Esophagus squamous epithelium (tissue), 5 donors: ENCODE measurements at regions not wholly inside any gene's neighbourhood (a gene's known extent, or its start where the extent isn't known, plus 50 kb on each side); places are given as distances from the start of the nearest gene placed in this dataset.

ENCODE experiments used
- DNase-seq: peaks from one replicate; lab custom pipeline; 2025; lab: John Stamatoyannopoulos, UW
- H3K27ac ChIP-seq, 4 donors: fragments of 200-600 bp; sonication (generic); one replicate each; pipeline ENCODE4 v1.5.1; 2016 to 2019; ENCODE audit warnings: mild to moderate bottlenecking in 1 of 4
- H3K27me3 ChIP-seq, 4 donors: fragments of 200-600 bp; sonication (generic); 1 replicate in 3 of 4; 2 replicates in 1 of 4; pipeline versions ENCODE4 v1.5.1 to v1.6.0; 2017 to 2021; ENCODE audit warnings: antibody characterized with exemption in 1 of 4
- H3K36me3 ChIP-seq, 3 donors: fragments of 200-600 bp; sonication (generic); one replicate each; pipeline ENCODE4 v1.5.1; 2016 to 2019
- H3K4me1 ChIP-seq, 3 donors: fragments of 200-600 bp; sonication (generic); one replicate each; pipeline ENCODE4 v1.5.1; 2017 to 2019
- H3K4me3 ChIP-seq, 4 donors: fragments of 200-600 bp; sonication (generic); 1 replicate in 3 of 4; 2 replicates in 1 of 4; pipeline ENCODE4 v1.5.1; 2016 to 2019; ENCODE audit warnings: mild to moderate bottlenecking in 2 of 4, moderate library complexity in 1 of 4
- H3K9me3 ChIP-seq, 3 donors: fragments of 200-600 bp; sonication (generic); one replicate each; pipeline ENCODE4 v1.5.1; 2016 to 2019
- POLR2A ChIP-seq, 4 donors: fragments of 450-650 bp; IDR thresholded peaks; one replicate each; pipeline ENCODE4 v1.6.1; 2017; ENCODE audit warnings: antibody characterized with exemption in 4 of 4, mild to moderate bottlenecking in 4 of 4, moderate library complexity in 3 of 4
- WGBS, 2 donors: methylation state at CpG; one replicate each; pipeline ENCODE4 v1.1.5; 2018; 5-methylcytosine and 5-hydroxymethylcytosine counted together
- intact Hi-C: fragments of 100-400 bp; cut with DNase I; formaldehyde crosslinking; loops from one replicate; pipeline ENCODE4 v1.15.0; 2022
- TF ChIP-seq, protein P1 (sequence below), 6 experiments: fragments of 450-650 bp in 4 of 6; fragments of 200-600 bp in 2 of 6; sonication (generic) in 2 of 6; IDR thresholded peaks; one replicate each; pipeline ENCODE4 v1.5.1; 2016 to 2019; ENCODE audit warnings: antibody characterized with exemption in 6 of 6, mild to moderate bottlenecking in 4 of 6, moderate library complexity in 4 of 6
- donor health status: DM: yes; HTN: yes; CAD: no.

- WGBS, 2 donors = 75 to 85% methylated on average over 3 of the region's 3 CpGs
- intact Hi-C loops = no loop called here
- no peak for DNase-seq
- no peak for TF ChIP-seq POLR2A (IDR thresholded peaks at IDR 0.05)
- TF ChIP-seq, protein P1, sequence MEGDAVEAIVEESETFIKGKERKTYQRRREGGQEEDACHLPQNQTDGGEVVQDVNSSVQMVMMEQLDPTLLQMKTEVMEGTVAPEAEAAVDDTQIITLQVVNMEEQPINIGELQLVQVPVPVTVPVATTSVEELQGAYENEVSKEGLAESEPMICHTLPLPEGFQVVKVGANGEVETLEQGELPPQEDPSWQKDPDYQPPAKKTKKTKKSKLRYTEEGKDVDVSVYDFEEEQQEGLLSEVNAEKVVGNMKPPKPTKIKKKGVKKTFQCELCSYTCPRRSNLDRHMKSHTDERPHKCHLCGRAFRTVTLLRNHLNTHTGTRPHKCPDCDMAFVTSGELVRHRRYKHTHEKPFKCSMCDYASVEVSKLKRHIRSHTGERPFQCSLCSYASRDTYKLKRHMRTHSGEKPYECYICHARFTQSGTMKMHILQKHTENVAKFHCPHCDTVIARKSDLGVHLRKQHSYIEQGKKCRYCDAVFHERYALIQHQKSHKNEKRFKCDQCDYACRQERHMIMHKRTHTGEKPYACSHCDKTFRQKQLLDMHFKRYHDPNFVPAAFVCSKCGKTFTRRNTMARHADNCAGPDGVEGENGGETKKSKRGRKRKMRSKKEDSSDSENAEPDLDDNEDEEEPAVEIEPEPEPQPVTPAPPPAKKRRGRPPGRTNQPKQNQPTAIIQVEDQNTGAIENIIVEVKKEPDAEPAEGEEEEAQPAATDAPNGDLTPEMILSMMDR (IDR thresholded peaks at IDR 0.05) = no peak
- Histone ChIP-seq H3K27ac (no peak overlapping the region), H3K4me3 (no peak overlapping the region), H3K36me3 (no peaks in the 10 kb centered on the region), H3K4me1 (no peaks in the 10 kb centered on the region), H3K9me3 (no peaks in the 10 kb centered on the region), H3K27me3 (no peaks in the 10 kb centered on the region)
Measured at GRCh38 chr4:79473439-79473724, 65.4 kb upstream of the GK2 start.

- Histone ChIP-seq H3K27me3 (no peaks in the 10 kb centered on the region), H3K9me3 (no peaks in the 10 kb centered on the region), H3K36me3 (no peaks in the 10 kb centered on the region), H3K27ac (no peak overlapping the region), H3K4me3 (no peak overlapping the region), H3K4me1 (no peaks in the 10 kb centered on the region)
- no peak for DNase-seq
- intact Hi-C loops = no loop called here
- TF ChIP-seq, protein P1 (IDR thresholded peaks at IDR 0.05) = no peak
- no peak for TF ChIP-seq POLR2A (IDR thresholded peaks at IDR 0.05)
- WGBS, 2 donors = 83 to 87% methylated on average over 3 of the region's 3 CpGs
Measured at GRCh38 chr4:79472693-79473438, 64.8 kb upstream of the GK2 start.

- Histone ChIP-seq H3K27me3 (no peaks in the 10 kb centered on the region), H3K27ac (no peak overlapping the region), H3K4me3 (no peak overlapping the region), H3K36me3 (no peaks in the 10 kb centered on the region), H3K9me3 (no peaks in the 10 kb centered on the region), H3K4me1 (no peaks in the 10 kb centered on the region)
- WGBS, 2 donors = 94 to 96% methylated on average over 1 of the region's 1 CpG
- DNase-seq = no peak
- intact Hi-C loops = no loop called here
- TF ChIP-seq, protein P1 (IDR thresholded peaks at IDR 0.05) = no peak
- no peak for TF ChIP-seq POLR2A (IDR thresholded peaks at IDR 0.05)
Measured at GRCh38 chr4:79472036-79472435, 64.0 kb upstream of the GK2 start.

GRCh38 chr4:79471309-79471708 is 63.3 kb upstream of the GK2 start:
- intact Hi-C loops = no loop called here
- DNase-seq = no peak
- Histone ChIP-seq H3K4me1 (no peaks in the 10 kb centered on the region), H3K4me3 (no peak overlapping the region), H3K36me3 (no peaks in the 10 kb centered on the region), H3K9me3 (no peaks in the 10 kb centered on the region), H3K27ac (no peak overlapping the region), H3K27me3 (no peaks in the 10 kb centered on the region)
- no peak for TF ChIP-seq POLR2A (IDR thresholded peaks at IDR 0.05)
- TF ChIP-seq, protein P1 (IDR thresholded peaks at IDR 0.05) = no peak

DNA sequence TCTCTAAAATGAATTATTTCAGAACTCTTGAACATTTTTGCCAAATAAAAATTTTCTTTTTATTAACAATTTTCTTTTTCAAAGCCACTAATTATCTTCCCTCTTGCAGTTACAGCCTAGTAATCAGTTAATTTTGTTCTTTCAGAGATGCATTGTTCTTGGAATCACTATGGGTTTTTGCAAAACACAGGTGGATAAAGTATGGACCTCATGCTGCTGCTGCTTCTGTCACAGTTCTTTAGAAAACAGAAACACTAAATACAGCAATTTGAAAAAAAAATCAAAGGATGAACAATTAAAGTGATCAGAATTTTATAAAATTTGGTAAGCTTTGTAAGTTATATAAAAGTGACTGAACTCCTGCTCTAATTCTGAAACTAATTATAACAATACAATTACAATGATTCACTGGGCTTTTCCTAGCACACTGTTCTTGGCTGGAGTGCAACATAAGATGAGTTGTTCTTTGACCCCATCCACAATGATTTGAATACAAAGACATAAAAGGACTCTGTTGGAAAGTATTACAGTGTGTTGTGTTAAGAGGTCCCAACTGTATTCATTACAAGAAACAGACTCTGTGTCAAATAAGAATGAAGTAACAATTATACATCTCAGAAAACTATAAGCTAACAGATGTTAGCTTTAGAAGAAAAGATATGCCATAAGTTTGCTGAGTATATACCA is 59.4 kb upstream of the GK2 start:
- intact Hi-C loops = no loop called here
- Histone ChIP-seq H3K9me3 (no peaks in the 10 kb centered on the region), H3K27me3 (no peaks in the 10 kb centered on the region), H3K4me3 (no peak overlapping the region), H3K27ac (no peak overlapping the region), H3K36me3 (no peaks in the 10 kb centered on the region), H3K4me1 (no peaks in the 10 kb centered on the region)
- TF ChIP-seq, protein P1 (IDR thresholded peaks at IDR 0.05) = no peak
- no peak for TF ChIP-seq POLR2A (IDR thresholded peaks at IDR 0.05)
- DNase-seq = no peak
